Calu3 (cell line): ENCODE measurements at regions not wholly inside any gene's neighbourhood (a gene's known extent, or its start where the extent isn't known, plus 50 kb on each side); places are given as distances from the start of the nearest gene placed in this dataset.

Source experiments
- BruUV-seq: library from RNA; stranded (reverse); fragments of 400-500 nt; replicated peaks from 2 replicates; lab custom pipeline; 2021; lab: Mats Ljungman, UMichigan
- CTCF ChIA-PET: fragments of 300-600 bp; sonication (Branson Sonifier 250); formaldehyde crosslinking; loops from one replicate; lab custom pipeline; 2022; ENCODE audit warnings: antibody characterized with exemption; lab: Charles Lee
- DNase-seq: peaks from one replicate; pipeline ENCODE4 v3.0.0; 2022
- H3K27ac Mint-ChIP-seq: one replicate; pipeline ENCODE4 v1.8.0; 2022; ENCODE audit warnings: mixed read lengths; ENCODE audit not compliant: unreplicated experiment
- H3K27me3 Mint-ChIP-seq: one replicate; pipeline ENCODE4 v1.8.0; 2022; ENCODE audit warnings: mixed read lengths; ENCODE audit not compliant: unreplicated experiment
- H3K36me3 Mint-ChIP-seq: one replicate; pipeline ENCODE4 v1.8.0; 2022; ENCODE audit warnings: mild to moderate bottlenecking, moderate library complexity, mixed read lengths; ENCODE audit not compliant: insufficient read depth, unreplicated experiment
- H3K4me1 Mint-ChIP-seq: one replicate; pipeline ENCODE4 v1.8.0; 2022; ENCODE audit warnings: mild to moderate bottlenecking, low read depth, mixed read lengths; ENCODE audit not compliant: unreplicated experiment
- H3K4me3 Mint-ChIP-seq: one replicate; pipeline ENCODE4 v1.8.0; 2022; ENCODE audit warnings: mild to moderate bottlenecking, low read depth, moderate library complexity, mixed read lengths; ENCODE audit not compliant: unreplicated experiment
- H3K9me3 Mint-ChIP-seq: one replicate; pipeline ENCODE4 v1.8.0; 2022; ENCODE audit warnings: low read depth, mixed read lengths; ENCODE audit not compliant: unreplicated experiment
- intact Hi-C: fragments of 100-400 bp; cut with micrococcal nuclease; formaldehyde crosslinking; loops from one replicate; pipeline ENCODE4 v1.10.0; 2022; ENCODE audit not compliant: unreplicated experiment
- TF ChIP-seq, protein P1 (sequence below): fragments of 200-600 bp; IDR thresholded peaks from one replicate; pipeline ENCODE4 v1.8.0; 2022; ENCODE audit warnings: antibody characterized with exemption; ENCODE audit not compliant: unreplicated experiment

GRCh38 chr5:112569596-112569995, 150.5 kb upstream of the EPB41L4A start:
- BruUV-seq: no TSS peak
- CTCF ChIA-PET: interaction anchor here (0.6 to 0.7 kb wide), 2 partner anchors 11 to 1465 kb away, joined by 3 to 9 read pairs; no protein-coding TSS in a partner anchor
- Mint-ChIP-seq H3K27ac (no peak overlapping the region), H3K4me3 (no peak overlapping the region), H3K9me3 (no peaks in the 10 kb centered on the region), H3K4me1 (no peaks in the 10 kb centered on the region), H3K36me3 (no peaks in the 10 kb centered on the region), H3K27me3 (peaks cover 46% of the 10 kb centered on the region)
- intact Hi-C loops: no loop called here
- TF ChIP-seq, protein P1, sequence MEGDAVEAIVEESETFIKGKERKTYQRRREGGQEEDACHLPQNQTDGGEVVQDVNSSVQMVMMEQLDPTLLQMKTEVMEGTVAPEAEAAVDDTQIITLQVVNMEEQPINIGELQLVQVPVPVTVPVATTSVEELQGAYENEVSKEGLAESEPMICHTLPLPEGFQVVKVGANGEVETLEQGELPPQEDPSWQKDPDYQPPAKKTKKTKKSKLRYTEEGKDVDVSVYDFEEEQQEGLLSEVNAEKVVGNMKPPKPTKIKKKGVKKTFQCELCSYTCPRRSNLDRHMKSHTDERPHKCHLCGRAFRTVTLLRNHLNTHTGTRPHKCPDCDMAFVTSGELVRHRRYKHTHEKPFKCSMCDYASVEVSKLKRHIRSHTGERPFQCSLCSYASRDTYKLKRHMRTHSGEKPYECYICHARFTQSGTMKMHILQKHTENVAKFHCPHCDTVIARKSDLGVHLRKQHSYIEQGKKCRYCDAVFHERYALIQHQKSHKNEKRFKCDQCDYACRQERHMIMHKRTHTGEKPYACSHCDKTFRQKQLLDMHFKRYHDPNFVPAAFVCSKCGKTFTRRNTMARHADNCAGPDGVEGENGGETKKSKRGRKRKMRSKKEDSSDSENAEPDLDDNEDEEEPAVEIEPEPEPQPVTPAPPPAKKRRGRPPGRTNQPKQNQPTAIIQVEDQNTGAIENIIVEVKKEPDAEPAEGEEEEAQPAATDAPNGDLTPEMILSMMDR: no peak
- no peak for DNase-seq

DNA sequence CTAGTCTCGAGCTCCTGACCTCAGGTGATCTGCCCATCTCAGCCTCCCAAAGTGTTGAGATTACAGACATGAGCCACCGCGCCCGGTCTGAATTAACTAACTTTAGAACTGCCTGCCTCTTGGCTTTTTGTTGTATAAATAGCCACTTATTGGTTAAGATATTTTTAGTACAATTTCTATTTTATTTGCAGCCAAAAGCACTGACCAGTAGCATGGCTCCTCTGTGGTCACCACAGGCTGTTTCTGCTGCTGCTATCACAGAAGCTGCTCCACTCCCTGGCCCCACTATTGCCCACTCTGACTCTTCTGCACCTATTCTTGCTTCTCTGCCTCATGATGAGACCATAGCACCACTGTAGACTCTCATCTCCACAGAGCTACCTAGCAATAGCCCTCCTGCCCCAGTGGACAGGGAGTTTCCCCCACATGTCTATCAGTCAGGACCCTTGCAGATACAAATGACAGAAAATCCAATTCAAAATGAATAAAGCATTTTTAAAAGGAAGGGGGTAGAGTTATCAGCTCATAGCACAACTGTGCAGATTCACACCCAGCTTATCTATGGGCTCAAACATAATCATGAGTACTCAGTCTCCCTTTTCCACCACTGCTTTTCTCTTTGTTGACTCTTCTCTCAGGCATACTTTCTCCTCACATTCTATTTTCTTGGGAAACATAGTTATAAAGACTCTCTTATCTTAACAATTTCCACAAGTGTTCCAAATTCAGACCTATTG, 151.8 kb upstream of the EPB41L4A start:
- no peaks in the 10 kb centered on the region for H3K9me3 Mint-ChIP-seq
- CTCF ChIA-PET: interaction anchor here (0.6 kb wide), 1 partner anchor 277 kb away, joined by 4 read pairs; no protein-coding TSS in a partner anchor
- BruUV-seq: no TSS peak
- no peaks in the 10 kb centered on the region for H3K4me1 Mint-ChIP-seq
- H3K36me3 Mint-ChIP-seq: no peaks in the 10 kb centered on the region
- peaks cover 46% of the 10 kb centered on the region for H3K27me3 Mint-ChIP-seq
- no peak overlapping the region for H3K27ac Mint-ChIP-seq
- intact Hi-C loops: no loop called here
- TF ChIP-seq, protein P1: no peak
- H3K4me3 Mint-ChIP-seq: no peak overlapping the region
- no peak for DNase-seq

GRCh38 chr5:112573441-112573840, 154.4 kb upstream of the EPB41L4A start:
- DNase-seq: no peak
- no TSS peak for BruUV-seq
- TF ChIP-seq, protein P1: no peak
- intact Hi-C loops: no loop called here
- H3K27me3 Mint-ChIP-seq: peaks cover 40% of the 10 kb centered on the region
- CTCF ChIA-PET: no interaction called here
- no peaks in the 10 kb centered on the region for H3K36me3 Mint-ChIP-seq
- no peak overlapping the region for H3K4me3 Mint-ChIP-seq
- no peak overlapping the region for H3K27ac Mint-ChIP-seq
- no peaks in the 10 kb centered on the region for H3K9me3 Mint-ChIP-seq
- H3K4me1 Mint-ChIP-seq: no peaks in the 10 kb centered on the region

GRCh38 chr5:112574536-112574935, 155.5 kb upstream of the EPB41L4A start:
- Mint-ChIP-seq H3K4me1 (no peaks in the 10 kb centered on the region), H3K27me3 (peaks cover 43% of the 10 kb centered on the region), H3K36me3 (no peaks in the 10 kb centered on the region), H3K27ac (no peak overlapping the region), H3K4me3 (no peak overlapping the region), H3K9me3 (peaks cover 1% of the 10 kb centered on the region)
- no TSS peak for BruUV-seq
- CTCF ChIA-PET: no interaction called here
- intact Hi-C loops: no loop called here
- no peak for DNase-seq
- TF ChIP-seq, protein P1: no peak
